Medulla oblongata (tissue), 1 donor: ENCODE measurements at regions not wholly inside any gene's neighbourhood (a gene's known extent, or its start where the extent isn't known, plus 50 kb on each side); places are given as distances from the start of the nearest gene placed in this dataset.
"Not testable (repeated sequence)": the region's sequence is repeated elsewhere in the genome, so short reads cannot be mapped to it uniquely, and the experiment has no call there.

Experiments
- DNase-seq: peaks from one replicate; pipeline ENCODE4 v3.0.0-alpha.2; 2015; ENCODE audit errors: extremely low spot score

DNA sequence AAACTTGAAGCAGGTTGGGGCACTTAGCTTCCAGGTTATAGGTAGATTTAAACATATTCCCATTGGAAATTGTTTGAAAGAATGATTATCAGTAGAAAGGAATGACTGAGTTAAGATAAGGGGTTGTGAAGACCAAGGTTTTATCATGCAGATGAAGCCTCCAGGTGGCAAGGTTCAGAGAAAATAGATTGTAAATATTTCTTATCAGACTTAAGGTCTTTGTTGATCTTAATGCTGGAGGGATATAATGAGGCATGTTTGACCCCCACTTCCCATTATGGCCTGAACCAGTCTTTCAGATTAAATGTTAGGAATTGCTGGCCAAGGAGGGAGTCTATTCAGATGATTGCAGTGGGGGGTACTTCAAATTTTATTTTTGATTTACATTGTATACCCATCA, 1486.5 kb upstream of the PRR20A start:
- no peak for DNase-seq

DNA sequence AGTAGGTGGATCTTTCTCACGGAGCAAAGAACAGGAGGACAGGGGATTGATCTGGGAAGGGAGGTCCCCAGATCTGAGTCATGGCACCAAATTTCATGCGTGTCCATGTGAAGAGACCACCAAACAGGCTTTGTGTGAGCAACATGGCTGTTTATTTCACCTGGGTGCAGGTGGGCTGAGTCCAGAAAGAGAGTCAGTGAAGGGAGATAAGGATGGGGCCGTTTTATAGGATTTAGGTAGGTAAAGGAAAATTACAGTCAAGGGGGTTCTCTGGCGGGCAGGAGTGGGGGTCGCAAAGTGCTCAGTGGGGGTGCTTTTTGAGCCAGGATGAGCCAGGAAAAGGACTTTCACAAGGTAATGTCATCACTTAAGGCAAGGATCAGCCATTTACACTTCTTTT, 1480.5 kb upstream of the PRR20A start:
- not testable (repeated sequence) for DNase-seq

DNA sequence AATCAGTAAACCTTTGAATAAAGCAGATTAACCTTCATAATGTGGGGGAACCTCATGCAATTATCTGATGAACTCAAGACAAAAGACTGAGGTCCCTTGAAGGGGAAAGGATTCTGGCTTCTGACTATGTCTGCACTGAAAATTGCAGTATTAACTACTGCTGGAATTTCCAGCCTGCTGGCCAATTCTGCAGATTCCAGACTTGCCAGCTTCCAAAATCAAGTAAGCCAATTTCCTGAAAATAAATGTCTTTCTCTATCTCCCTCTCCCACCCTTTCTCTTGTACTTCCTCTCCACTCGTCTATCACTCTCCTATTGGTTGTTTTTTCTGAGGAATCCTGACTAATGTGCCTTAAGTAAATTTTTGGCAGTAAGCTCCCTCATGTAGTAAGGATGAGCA, 1479.9 kb upstream of the PRR20A start:
- DNase-seq, result no peak

DNA sequence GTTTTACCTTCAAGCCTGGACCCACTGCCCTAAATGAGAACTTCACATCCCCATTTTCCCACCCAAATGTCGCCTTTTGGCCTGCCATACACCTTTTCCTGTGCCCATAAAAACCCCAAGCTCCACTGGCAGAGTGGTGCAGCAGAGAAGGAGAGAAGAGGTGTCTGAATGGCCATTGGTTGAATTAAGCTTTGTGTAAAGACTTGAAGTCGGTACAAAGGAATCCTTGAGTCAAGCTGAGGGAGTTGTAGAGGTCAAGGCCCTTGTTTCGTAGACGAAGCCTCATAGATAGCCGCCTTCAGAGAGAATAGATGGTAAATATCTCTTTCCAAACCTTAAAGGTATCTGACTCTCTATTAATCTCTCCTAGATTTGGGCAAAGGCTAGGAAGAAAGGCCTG, 1479.2 kb upstream of the PRR20A start:
- DNase-seq, result no peak

DNA sequence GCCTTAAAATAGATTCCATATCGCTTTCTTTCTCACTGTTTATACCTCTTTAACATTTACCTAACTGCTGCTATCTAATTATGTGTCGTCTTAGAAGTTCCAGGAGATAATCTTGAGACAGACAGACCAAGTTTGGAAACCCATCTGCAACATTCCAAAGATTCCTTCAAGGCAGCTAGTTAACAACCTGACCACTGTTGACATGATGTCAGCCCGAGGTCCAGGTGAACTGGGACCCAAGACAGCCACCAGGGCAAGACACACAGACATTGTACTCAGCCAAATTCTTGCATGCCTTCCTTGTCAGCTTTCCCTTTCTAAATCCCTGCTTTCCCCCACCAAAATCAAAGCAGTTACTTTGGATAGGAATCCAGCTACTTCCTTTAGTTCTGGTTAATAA, 1476.5 kb upstream of the PRR20A start:
- DNase-seq, result no peak

DNA sequence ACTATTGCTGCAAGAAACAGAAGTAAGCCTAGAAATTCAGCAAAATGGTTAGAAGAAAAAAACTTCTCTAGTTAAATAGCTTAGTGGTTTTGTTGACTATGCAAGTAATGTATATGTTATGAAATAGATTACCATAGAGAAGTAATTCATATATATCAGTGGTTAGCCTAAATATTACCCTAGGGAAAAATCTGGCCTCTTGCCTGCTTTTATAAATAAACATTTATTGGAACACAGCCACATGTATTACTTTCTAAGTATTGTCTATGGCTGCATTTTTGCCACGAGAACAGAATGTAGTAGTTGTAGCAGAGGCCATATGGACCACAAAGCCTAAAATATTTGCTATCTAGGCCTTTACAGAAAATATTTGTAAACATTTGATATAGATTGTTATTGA, 1471.7 kb upstream of the PRR20A start:
- DNase-seq, result no peak

DNA sequence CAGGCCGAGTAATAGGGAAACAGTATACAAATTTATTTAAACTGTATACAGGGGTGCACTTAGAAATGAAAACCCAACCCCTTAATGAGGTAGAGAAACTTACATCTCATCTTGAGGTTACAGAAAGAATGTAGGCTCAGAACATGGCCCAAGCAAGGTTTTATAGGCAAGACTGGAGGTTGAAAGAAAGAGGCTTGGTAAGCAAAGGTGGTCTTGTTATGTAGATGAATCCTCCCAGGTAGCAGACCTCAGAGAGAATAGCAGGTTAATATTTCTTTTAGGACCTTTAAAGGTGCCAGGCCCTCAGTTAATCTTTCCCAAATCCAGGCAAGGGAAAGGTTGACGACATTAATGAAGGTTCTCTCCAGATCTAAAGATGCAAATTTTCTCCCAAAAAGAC, 1466.8 kb upstream of the PRR20A start:
- DNase-seq, result no peak

DNA sequence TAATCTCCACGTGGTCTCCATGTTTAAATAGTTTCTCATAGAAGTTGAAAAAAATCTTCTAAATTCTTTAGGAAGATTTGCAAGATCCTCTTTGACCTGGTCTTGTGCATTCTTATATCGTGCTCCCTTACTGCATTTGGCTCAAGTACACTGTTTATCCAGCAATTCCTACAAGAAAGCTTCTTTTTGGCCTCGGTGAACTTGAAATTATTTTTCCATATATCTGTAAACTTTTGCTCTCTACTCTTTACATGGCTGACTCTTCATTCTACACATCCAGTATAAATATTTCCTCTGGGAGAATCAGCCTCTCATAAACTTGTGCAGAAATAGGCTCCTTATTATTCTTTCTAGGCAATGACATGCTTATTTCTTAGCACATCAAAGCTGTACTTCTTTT, 1457.9 kb upstream of the PRR20A start:
- DNase-seq, result no peak

DNA sequence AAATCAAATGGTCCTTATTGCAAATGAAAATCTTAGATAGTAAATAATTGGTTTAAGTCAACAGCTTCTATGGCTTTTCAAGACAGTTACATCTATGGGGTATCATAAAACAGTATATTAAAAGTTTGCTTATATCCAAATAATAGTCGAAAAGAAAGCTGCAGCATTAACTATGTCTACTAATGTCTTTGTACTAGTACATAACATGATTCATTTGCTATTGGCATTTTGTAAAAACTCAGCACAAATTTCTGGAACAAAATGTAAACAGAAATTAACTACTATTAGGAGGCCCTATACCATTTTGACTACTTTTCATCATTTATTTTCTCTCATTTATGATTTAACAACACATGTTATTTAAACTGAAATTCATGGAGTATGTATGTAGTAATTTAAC, 1435.2 kb upstream of the PRR20A start:
- DNase-seq, result no peak

DNA sequence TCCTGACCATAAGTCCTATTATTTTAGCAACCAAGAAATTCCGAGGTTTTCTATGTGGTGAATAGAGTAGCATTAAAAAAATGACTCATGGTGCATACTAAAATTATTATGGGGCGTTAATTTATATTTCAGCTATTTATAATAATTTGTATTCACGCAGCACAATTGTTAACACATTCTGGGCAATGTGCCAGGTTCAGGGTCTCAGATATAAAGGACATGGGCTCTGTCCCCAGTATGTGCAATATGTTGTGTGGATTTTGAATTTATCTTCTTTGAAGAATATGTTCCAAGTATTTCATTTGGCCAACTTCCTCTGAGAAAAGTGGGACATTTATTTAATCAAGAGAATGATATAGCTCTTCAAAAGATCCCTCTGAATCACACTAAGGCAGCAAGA, 1434.7 kb upstream of the PRR20A start:
- no peak for DNase-seq

DNA sequence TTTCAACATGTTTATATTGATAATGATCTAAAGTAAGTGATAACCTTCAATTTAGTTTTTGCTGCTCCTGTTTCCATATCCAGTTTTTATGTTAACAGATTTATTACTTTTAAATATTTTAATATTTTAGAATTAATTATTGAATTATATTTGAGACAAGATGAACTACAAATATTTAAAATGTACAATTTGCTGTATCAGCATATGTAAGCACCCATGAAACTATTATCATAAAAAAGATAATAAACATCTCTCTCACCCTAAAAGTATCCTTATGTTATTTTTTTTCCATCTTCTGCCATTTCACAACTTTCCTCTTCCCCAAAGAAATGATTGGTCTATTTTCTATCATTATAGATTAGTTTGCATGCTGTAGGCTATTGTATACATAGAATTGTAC, 1426.6 kb upstream of the PRR20A start:
- no peak for DNase-seq

DNA sequence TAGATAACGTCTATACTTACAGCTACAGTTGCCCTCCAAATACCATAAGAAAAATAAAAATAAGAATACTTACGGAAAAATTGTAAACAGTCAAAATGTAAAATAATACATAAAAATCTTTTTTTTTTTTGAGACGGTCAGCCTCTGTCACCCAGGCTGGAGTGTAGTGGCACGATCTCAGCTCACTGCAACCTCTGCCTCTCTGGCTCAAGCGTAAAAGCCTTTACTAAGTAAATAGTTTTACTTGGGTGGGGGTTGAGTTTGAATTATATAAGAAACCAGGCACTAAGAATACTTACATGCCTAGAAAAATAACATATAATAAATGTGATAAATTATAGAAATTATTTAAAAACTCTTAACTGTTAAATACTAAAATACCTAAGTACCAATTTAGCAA, 1413.0 kb upstream of the PRR20A start:
- DNase-seq, result no peak

DNA sequence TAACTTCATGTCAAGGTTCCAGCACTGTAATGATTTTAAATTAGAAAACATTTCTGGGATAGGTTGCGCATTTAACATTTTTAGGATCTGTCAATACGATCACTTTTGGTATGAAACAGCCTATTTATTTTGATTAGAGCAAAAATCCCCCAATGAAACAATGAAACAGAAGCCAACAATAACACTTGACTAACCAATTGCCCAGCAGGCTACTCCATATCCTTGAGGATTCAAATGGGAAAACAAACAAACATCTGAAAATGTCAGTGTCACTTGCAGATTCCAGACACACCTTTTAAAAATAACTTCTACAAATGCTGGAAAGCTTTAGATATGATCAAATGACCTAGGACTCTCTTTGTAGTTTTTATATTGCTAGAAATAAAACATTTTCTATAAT, 1412.5 kb upstream of the PRR20A start:
- DNase-seq, result no peak

DNA sequence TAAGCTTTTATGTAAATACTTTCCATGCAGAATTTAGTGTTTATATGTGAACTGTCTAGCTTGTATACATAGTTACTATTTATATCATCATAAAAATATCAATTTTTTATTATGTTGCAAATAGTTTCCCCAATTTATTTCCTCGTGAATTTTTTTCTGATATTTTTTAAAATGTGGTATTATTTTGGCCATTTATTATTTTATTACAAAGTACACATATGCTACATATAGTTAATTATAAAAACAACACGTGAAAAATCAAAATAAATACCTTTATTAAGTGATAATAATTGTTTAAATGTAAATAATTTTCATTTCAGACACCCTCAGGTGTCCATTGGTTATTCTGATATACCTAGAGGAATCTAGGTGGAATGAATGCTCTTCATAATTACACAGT, 1394.9 kb upstream of the PRR20A start:
- DNase-seq, result no peak

DNA sequence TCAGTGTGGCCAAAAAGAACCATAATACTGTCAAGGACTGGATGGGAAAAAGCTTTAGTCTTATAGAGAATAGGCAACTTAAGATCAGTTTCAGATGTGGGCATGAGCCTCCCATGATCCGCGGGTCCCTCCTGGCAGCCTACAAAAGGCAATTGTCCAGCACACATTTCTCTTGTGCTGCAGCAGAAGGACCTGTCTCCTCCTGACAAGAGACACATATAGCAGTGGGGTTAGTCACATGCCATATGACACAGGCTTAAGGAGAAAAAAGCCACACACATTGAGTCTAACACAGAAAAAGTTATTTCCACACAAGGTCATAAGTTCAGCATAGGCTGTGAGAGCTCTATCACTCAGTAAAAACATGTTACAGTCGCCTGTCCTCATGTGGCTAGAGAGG, 1378.7 kb upstream of the PRR20A start:
- no peak for DNase-seq

DNA sequence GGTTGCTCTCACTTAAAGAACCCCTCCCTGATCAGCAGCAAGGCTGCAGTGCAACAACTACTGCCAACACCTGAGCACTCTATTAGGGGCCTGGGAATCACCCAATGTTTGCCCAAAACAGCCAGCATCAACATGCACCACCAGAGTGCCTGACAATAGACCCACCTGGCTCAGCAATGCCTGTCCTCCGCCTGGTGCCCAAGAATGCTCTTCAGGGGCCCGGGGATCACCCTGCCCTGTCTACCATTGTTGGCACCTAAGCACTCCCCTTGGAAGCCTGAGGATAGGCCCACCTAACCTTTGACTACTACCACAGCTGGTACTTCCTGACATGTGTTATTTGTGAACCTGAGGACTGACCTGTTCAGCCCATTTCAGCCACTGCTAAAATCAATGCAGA, 1363.1 kb upstream of the PRR20A start:
- no peak for DNase-seq

DNA sequence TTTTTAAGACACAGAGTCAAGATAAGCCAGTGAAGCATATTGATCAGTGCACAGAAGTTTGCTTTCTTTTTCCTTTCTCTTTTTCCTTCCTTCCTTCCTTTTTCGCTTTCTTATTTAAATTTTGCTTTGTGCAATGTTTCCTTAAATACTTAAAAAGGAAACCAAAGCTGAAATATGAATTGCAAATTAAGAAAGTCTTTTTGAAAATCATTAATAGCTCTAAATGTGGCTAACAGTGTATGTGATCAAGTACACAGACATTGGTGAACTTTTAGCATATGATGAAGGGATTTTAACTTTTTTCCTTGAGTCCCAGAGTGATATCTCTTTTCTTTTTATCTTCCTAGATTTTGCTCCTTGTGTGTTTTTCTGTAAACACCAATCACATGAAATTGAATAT, 1356.9 kb upstream of the PRR20A start:
- DNase-seq, result no peak

DNA sequence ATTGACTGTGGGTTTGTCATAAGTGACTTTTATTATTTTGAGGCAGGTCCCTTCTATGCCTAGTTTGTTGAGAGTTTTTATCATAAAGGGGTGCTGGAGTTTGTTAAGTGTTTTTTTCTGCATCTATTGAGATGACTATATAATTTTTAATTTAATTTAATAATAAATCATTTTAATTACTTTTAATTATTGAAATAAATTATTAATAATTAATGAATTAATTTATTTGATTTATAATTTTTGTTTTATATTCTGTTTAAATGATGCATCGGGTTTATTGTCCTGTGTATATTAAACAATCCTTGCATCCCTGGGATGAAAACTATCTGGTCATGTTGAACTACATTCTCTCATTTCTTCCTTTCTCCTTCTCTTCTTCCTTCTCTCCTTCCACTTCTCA, 1352.2 kb upstream of the PRR20A start:
- DNase-seq, result no peak

DNA sequence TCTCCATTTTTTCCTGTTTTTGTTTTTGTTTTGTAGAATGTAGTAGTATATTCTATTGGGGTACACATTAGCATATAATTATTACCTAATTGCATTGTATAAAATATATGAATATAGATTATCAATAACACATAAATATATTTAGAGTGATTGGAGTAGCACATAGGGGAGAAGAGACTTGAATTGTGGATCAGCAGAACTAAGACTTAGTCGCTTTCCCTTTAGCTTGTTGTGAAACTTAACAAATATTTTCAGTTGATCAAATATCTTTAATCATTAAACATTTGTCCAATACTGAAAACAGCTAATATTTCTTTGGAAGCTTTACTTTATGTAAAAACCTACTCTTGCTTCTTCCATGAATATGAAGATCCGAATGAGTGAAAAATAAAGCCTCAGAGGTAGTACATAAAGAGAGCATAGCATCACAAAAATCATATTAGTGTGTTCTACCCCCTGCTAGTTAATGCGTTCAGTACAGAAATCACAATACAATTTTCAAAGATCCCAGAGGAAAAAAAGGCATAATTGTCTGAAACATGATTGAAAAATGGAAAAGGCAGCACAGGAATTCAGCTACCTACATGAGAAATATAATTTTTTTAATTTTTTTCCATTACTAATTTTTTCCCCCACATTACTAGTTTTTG, 1348.0 kb upstream of the PRR20A start:
- DNase-seq, result no peak

DNA sequence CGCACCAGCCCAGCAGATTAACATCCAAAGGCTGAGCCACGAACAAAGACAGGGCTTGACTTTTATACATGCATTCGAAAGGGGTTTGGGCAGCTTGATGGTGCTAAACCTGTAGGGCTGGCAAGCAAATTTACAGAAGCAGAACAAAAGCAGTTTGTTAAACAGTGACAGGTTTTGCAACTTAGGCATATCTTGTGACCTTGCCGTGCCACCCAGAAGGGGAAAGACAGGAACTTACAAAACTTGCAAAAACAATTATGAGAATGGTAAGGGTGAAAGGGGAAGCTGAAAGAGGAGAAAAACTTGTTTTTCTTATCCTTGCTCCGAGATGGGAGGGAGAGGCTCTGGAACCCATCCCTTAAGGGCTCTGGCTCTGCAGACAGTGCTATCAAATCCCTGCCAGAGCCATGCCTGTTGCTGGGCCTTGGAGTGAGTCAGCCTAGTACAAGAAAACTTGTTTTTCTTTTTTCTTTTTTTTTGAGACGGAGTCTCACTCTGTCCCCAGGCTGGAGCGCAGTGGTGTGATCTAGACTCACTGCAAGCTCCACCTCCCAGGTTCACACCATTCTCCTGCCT, 1325.2 kb upstream of the PRR20A start:
- DNase-seq, result no peak

DNA sequence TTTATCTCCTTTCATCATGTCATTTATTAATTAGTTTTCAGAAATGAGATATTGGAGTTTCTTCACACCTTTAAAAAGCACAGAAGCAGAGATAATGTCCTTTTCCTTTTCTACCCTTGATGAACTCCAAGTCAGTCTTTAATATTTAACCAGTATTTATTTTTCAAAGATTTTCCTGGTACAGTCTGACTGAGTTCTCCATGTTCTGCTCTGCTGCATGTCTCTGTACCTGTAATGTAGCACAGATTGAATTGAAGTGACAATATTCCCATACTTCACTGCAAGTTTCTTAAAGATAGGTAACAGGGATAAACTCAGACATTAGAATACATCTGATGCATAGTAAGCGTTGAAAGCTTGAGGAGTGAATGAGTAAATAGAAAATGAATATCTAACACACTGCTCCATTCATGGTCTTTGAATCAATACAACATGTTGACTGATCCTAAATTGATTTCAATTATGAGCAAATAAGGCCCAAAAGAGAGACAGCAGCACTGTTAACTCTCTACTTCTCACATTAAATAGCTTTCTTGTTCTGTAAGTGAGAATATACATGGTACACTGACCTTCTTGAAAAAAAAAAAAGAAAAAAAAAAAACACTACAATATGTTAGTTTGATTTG, 1323.6 kb upstream of the PRR20A start:
- no peak for DNase-seq

DNA sequence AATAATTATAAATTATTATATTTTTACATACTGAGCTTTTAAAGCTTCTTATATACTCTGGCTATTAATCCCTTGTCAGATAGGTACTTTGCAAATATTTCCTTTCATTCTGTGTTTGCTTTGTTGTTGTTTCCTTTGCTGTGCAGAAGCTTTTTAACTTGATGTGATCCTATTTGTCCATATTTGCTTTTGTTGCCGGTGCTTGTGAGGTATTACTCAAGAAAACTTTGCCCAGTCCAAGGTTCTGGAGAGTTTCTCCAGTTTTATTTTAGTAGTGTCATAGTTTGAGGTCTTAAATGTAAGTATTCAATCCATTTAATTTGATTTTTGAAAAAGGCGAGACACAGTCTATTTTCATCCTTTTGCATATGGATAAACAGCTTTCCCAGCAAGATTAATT, 1319.9 kb upstream of the PRR20A start:
- no peak for DNase-seq

DNA sequence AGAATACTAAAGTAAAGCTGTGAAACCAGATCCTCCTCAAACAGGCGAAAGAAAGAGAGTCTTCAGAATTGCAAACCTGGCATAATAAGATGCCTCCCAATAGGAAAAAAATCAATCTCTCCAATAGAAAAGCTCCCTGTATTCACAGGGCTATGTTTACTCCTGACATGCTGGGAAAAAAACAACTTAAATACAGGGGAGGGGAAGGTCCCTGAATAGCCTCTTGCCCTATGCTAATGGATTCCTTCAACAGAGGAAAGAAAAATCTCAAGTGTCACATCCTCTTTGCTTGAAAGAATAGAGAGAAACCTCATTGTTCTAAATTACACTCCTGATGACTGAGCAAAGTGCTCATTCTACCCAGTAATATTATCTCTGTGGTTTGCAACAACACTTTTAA, 1271.1 kb upstream of the PRR20A start:
- DNase-seq, result no peak

DNA sequence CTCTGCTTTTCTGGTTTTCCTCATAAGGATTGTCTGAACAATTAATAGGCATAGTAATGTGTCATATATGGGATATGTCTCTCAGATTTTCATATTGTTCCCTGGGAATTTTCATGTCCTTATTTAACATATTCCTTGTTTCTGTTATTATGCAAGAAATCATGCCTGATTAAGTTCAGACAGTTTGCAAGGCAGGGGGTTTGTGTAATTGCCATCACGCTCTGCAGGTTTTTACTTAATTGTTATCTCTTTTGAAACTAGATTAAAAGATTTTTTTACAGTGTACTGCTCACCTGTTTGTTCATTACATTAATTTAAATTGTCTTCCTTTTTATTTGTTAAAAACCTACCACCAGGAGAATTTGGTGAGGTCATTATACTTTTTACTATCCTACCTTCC, 1253.2 kb upstream of the PRR20A start:
- no peak for DNase-seq
